Neural cell (in vitro differentiated cells): ENCODE measurements at regions not wholly inside any gene's neighbourhood (a gene's known extent, or its start where the extent isn't known, plus 50 kb on each side); places are given as distances from the start of the nearest gene placed in this dataset.

Experiments
- H2AFZ ChIP-seq: fragments of 200-600, 300-800 bp; sonication (generic), shearing (Covaris generic); 2 replicates; pipeline ENCODE4 v1.6.0; 2014; ENCODE audit warnings: low read depth, mild to moderate bottlenecking, antibody characterized with exemption, low read length, moderate library complexity
- H3F3A ChIP-seq: fragments of 200-600 bp; shearing (Covaris generic); 2 replicates; pipeline ENCODE4 v1.6.1; 2016; ENCODE audit warnings: mild to moderate bottlenecking, moderate library complexity, mixed read lengths, antibody characterized with exemption, low read length; ENCODE audit not compliant: insufficient read depth, poor library complexity, severe bottlenecking
- H3K27ac ChIP-seq: fragments of 200-600, 300-800 bp; sonication (generic), shearing (Covaris generic); 2 replicates; pipeline ENCODE4 v1.5.1; 2014; ENCODE audit warnings: mild to moderate bottlenecking, low read length, moderate library complexity
- H3K27me3 ChIP-seq: fragments of 300-800, 200-600 bp; sonication (generic), shearing (Covaris generic); 2 replicates; pipeline ENCODE4 v1.6.0; 2014; ENCODE audit warnings: mild to moderate bottlenecking, low read depth, low read length, moderate library complexity; ENCODE audit not compliant: insufficient read depth
- H3K36me3 ChIP-seq: fragments of 300-800, 200-600 bp; sonication (generic), shearing (Covaris generic); 2 replicates; pipeline ENCODE4 v1.5.1; 2014; ENCODE audit warnings: mild to moderate bottlenecking, antibody characterized with exemption, low read length, moderate library complexity; ENCODE audit not compliant: insufficient read depth
- H3K4me2 ChIP-seq: fragments of 300-800, 200-600 bp; sonication (generic), shearing (Covaris generic); 2 replicates; pipeline ENCODE4 v1.6.0; 2014; ENCODE audit warnings: mild to moderate bottlenecking, low read length
- H3K4me3 ChIP-seq: fragments of 300-800, 200-600 bp; sonication (generic), shearing (Covaris generic); 2 replicates; pipeline ENCODE4 v1.5.1; 2014; ENCODE audit warnings: mild to moderate bottlenecking, low read length, moderate library complexity
- H3K79me2 ChIP-seq: fragments of 200-600 bp; shearing (Covaris generic); replicated peaks from 2 replicates; pipeline ENCODE4 v1.6.0; 2014; ENCODE audit warnings: mild to moderate bottlenecking, low read length, moderate library complexity; ENCODE audit not compliant: insufficient read depth
- H3K9ac ChIP-seq: fragments of 300-800, 200-600 bp; sonication (generic), shearing (Covaris generic); 2 replicates; pipeline ENCODE4 v1.6.1; 2016; ENCODE audit warnings: mild to moderate bottlenecking, low read length, mixed read lengths
- H3K9me2 ChIP-seq: fragments of 200-600 bp; shearing (Covaris generic); 2 replicates; pipeline ENCODE4 v1.6.1; 2016; ENCODE audit warnings: mild to moderate bottlenecking, low read length, mixed read lengths; ENCODE audit not compliant: insufficient read depth
- H3K9me3 ChIP-seq: fragments of 200-600, 300-800 bp; sonication (generic), shearing (Covaris generic); 2 replicates; pipeline ENCODE4 v1.6.1; 2016; ENCODE audit warnings: mild to moderate bottlenecking, mixed run types, low read length, moderate library complexity, mixed read lengths
- H4K20me1 ChIP-seq: fragments of 200-600 bp; shearing (Covaris generic); 2 replicates; pipeline ENCODE4 v1.6.1; 2016; ENCODE audit warnings: mild to moderate bottlenecking, mixed run types; ENCODE audit not compliant: insufficient read depth
- EP300 ChIP-seq: fragments of 450-650 bp; conservative IDR thresholded peaks from 2 replicates; pipeline ENCODE4 v1.6.1; 2014; ENCODE audit warnings: antibody characterized with exemption, mild to moderate bottlenecking, moderate library complexity; ENCODE audit not compliant: poor library complexity, severe bottlenecking
- EZH2 ChIP-seq: fragments of 200-600, 300-800 bp; shearing (Covaris generic), sonication (generic); IDR thresholded peaks from 2 replicates; pipeline ENCODE4 v1.6.1; 2014; ENCODE audit warnings: antibody characterized with exemption, low read length, borderline replicate concordance, mild to moderate bottlenecking; ENCODE audit not compliant: insufficient read depth, poor library complexity, severe bottlenecking
- MXI1 ChIP-seq: fragments of 450-650 bp; conservative IDR thresholded peaks from 2 replicates; pipeline ENCODE4 v1.6.1; 2014; ENCODE audit warnings: antibody characterized with exemption, mild to moderate bottlenecking; ENCODE audit not compliant: poor library complexity, severe bottlenecking
- POLR2AphosphoS5 ChIP-seq: IDR thresholded peaks from 2 replicates; pipeline ENCODE4 v1.6.1; 2012
- RAD21 ChIP-seq: fragments of 450-650 bp; conservative IDR thresholded peaks from 2 replicates; pipeline ENCODE4 v1.6.1; 2014; ENCODE audit warnings: antibody characterized with exemption, mild to moderate bottlenecking, moderate library complexity
- SMC3 ChIP-seq: fragments of 450-650 bp; conservative IDR thresholded peaks from 2 replicates; pipeline ENCODE4 v1.6.1; 2014; ENCODE audit warnings: antibody characterized with exemption, mild to moderate bottlenecking, moderate library complexity; ENCODE audit not compliant: poor library complexity
- TAF1 ChIP-seq: IDR thresholded peaks from 2 replicates; pipeline ENCODE4 v1.6.1; 2012; ENCODE audit warnings: low read depth
- TF ChIP-seq, protein P1 (sequence below): fragments of 450-650 bp; IDR thresholded peaks from 2 replicates; pipeline ENCODE4 v1.5.1; 2014; ENCODE audit warnings: antibody characterized with exemption, mild to moderate bottlenecking, moderate library complexity; ENCODE audit not compliant: poor library complexity, severe bottlenecking
- TF ChIP-seq, protein P2 (sequence below): IDR thresholded peaks from 2 replicates; pipeline ENCODE4 v1.6.1; 2012; ENCODE audit warnings: borderline replicate concordance

DNA sequence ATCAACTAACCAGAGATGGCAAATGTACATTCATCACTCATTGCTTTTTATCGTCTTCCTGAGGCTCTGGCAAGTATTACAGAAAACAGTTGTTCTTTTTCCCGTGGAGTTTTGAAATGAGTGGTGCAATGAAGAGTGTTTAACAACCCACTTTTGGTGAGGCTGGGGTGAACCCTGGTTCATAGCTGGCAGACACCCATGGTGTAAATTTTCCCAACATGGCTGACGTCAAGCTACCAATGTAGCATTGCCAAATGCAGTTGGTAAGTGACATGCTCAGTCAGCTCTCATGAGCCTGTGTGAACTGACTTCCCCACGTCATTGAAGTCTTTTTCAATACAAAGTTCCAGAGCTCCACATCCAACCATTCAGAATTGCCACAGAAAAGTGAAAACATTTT is 386.2 kb downstream of the TMEM114 start:
- no peaks in the 10 kb centered on the region for H3K79me2 ChIP-seq
- no peaks in the 10 kb centered on the region for H3K36me3 ChIP-seq
- H4K20me1 ChIP-seq: no peaks in the 10 kb centered on the region
- TF ChIP-seq EZH2 (no peak), MXI1 (no peak), POLR2AphosphoS5 (no peak), TAF1 (no peak), RAD21 (no peak), SMC3 (no peak), EP300 (no peak)
- TF ChIP-seq, protein P1, sequence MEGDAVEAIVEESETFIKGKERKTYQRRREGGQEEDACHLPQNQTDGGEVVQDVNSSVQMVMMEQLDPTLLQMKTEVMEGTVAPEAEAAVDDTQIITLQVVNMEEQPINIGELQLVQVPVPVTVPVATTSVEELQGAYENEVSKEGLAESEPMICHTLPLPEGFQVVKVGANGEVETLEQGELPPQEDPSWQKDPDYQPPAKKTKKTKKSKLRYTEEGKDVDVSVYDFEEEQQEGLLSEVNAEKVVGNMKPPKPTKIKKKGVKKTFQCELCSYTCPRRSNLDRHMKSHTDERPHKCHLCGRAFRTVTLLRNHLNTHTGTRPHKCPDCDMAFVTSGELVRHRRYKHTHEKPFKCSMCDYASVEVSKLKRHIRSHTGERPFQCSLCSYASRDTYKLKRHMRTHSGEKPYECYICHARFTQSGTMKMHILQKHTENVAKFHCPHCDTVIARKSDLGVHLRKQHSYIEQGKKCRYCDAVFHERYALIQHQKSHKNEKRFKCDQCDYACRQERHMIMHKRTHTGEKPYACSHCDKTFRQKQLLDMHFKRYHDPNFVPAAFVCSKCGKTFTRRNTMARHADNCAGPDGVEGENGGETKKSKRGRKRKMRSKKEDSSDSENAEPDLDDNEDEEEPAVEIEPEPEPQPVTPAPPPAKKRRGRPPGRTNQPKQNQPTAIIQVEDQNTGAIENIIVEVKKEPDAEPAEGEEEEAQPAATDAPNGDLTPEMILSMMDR: no peak
- TF ChIP-seq, protein P2, sequence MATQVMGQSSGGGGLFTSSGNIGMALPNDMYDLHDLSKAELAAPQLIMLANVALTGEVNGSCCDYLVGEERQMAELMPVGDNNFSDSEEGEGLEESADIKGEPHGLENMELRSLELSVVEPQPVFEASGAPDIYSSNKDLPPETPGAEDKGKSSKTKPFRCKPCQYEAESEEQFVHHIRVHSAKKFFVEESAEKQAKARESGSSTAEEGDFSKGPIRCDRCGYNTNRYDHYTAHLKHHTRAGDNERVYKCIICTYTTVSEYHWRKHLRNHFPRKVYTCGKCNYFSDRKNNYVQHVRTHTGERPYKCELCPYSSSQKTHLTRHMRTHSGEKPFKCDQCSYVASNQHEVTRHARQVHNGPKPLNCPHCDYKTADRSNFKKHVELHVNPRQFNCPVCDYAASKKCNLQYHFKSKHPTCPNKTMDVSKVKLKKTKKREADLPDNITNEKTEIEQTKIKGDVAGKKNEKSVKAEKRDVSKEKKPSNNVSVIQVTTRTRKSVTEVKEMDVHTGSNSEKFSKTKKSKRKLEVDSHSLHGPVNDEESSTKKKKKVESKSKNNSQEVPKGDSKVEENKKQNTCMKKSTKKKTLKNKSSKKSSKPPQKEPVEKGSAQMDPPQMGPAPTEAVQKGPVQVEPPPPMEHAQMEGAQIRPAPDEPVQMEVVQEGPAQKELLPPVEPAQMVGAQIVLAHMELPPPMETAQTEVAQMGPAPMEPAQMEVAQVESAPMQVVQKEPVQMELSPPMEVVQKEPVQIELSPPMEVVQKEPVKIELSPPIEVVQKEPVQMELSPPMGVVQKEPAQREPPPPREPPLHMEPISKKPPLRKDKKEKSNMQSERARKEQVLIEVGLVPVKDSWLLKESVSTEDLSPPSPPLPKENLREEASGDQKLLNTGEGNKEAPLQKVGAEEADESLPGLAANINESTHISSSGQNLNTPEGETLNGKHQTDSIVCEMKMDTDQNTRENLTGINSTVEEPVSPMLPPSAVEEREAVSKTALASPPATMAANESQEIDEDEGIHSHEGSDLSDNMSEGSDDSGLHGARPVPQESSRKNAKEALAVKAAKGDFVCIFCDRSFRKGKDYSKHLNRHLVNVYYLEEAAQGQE: no peak
- H3K27ac ChIP-seq: no peak overlapping the region
- no peak overlapping the region for H3K4me3 ChIP-seq
- no peak overlapping the region for H3K9ac ChIP-seq
- H3F3A ChIP-seq: no peaks in the 10 kb centered on the region
- H3K9me3 ChIP-seq: peaks cover 3% of the 10 kb centered on the region
- H3K4me2 ChIP-seq: no peak overlapping the region
- H3K9me2 ChIP-seq: no peaks in the 10 kb centered on the region
- no peak overlapping the region for H2AFZ ChIP-seq
- no peaks in the 10 kb centered on the region for H3K27me3 ChIP-seq

DNA sequence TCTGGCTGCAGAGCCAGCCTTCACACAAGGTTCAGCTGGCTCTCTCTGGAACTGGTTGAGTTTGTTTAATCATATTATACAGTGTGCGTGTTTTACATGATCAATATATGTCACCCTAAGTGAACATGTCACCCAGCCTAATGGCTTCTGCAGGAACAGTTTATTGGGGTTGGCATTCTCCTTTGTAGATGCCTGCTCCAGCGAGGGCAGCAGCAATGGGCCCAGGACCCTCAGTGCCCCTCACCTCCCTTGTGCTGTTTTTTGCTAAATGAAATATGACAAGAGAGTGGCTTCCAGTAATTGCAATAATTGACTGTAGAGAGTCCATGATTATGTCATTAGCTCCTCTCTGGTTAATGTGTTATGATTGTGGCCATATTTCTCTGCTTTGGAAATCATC is 387.2 kb downstream of the TMEM114 start:
- Histone ChIP-seq H3K27me3 (no peaks in the 10 kb centered on the region), H3K4me3 (no peak overlapping the region), H3K9me3 (peaks cover 3% of the 10 kb centered on the region), H3K27ac (no peak overlapping the region), H3F3A (no peaks in the 10 kb centered on the region), H3K9ac (no peak overlapping the region), H4K20me1 (no peaks in the 10 kb centered on the region), H3K36me3 (no peaks in the 10 kb centered on the region), H3K4me2 (no peak overlapping the region), H3K9me2 (no peaks in the 10 kb centered on the region), H2AFZ (no peak overlapping the region), H3K79me2 (no peaks in the 10 kb centered on the region)
- TF ChIP-seq MXI1 (no peak), EZH2 (no peak), RAD21 (no peak), EP300 (no peak), POLR2AphosphoS5 (no peak), TAF1 (no peak), SMC3 (no peak)
- TF ChIP-seq, protein P2: no peak
- TF ChIP-seq, protein P1: no peak
